Astrocyte of the spinal cord (primary cell): ENCODE measurements at regions not wholly inside any gene's neighbourhood (a gene's known extent, or its start where the extent isn't known, plus 50 kb on each side); places are given as distances from the start of the nearest gene placed in this dataset.
A peak's percentile ranks its signal among the peaks of the same experiment; 100 is the strongest.

Experiments
- DNase-seq: peaks from one replicate; pipeline ENCODE4 v3.0.0; 2011; ENCODE audit warnings: low read depth, low spot score
- H3K4me3 ChIP-seq: 2 replicates; pipeline ENCODE4 v1.5.1; 2011; ENCODE audit warnings: low read depth, mild to moderate bottlenecking, low read length, moderate library complexity
- CTCF ChIP-seq: IDR thresholded peaks from 2 replicates; pipeline ENCODE4 v1.5.1; 2012; ENCODE audit warnings: low read depth, mild to moderate bottlenecking, low read length, inconsistent platforms
- in situ Hi-C: cut with HindIII; loops from 2 replicates; pipeline ENCODE4 v1.10.0; 2017; ENCODE audit warnings: low sequenced_read_pairs

GRCh38 chr10:94198324-94198723, 164.4 kb downstream of the NOC3L start:
- H3K4me3 ChIP-seq = no peak overlapping the region
- in situ Hi-C loops = no loop called here
- DNase-seq = no peak
- no peak for TF ChIP-seq CTCF

- H3K4me3 ChIP-seq = no peak overlapping the region
- in situ Hi-C loops = no loop called here
- peak; percentile 37 for DNase-seq
- TF ChIP-seq CTCF = no peak
These were observed 163.2 kb downstream of the NOC3L start for GRCh38 chr10:94199565-94199964.

- TF ChIP-seq CTCF = no peak
- in situ Hi-C loops = no loop called here
- no peak overlapping the region for H3K4me3 ChIP-seq
- no peak for DNase-seq
These were observed 162.4 kb downstream of the NOC3L start for GRCh38 chr10:94200146-94200837.

- DNase-seq = peak; percentile 35
- in situ Hi-C loops = no loop called here
- H3K4me3 ChIP-seq = no peak overlapping the region
- TF ChIP-seq CTCF = no peak
These were observed 157.3 kb downstream of the NOC3L start for GRCh38 chr10:94205396-94205831.

GRCh38 chr10:94206176-94206575, 156.6 kb downstream of the NOC3L start:
- DNase-seq = no peak
- H3K4me3 ChIP-seq = no peak overlapping the region
- no peak for TF ChIP-seq CTCF
- in situ Hi-C loops = no loop called here

- no peak for DNase-seq
- no peak overlapping the region for H3K4me3 ChIP-seq
- no peak for TF ChIP-seq CTCF
- in situ Hi-C loops = no loop called here
These were observed 154.4 kb downstream of the NOC3L start for GRCh38 chr10:94208315-94208714.
